HG02763 (cell line): ENCODE measurements at regions not wholly inside any gene's neighbourhood (a gene's known extent, or its start where the extent isn't known, plus 50 kb on each side); places are given as distances from the start of the nearest gene placed in this dataset.
"Not testable (repeated sequence)": the region's sequence is repeated elsewhere in the genome, so short reads cannot be mapped to it uniquely, and the experiment has no call there.

Experiments used
- ATAC-seq: cut with Tn5 transposase; IDR thresholded peaks from one replicate; pipeline ENCODE4 v1.9.1; 2021; ENCODE audit warnings: mild to moderate bottlenecking, moderate library complexity; ENCODE audit not compliant: unreplicated experiment

GRCh38 chr11:109043315-109043714 is 378.4 kb downstream of the DDX10 start:
- no peak for ATAC-seq

DNA sequence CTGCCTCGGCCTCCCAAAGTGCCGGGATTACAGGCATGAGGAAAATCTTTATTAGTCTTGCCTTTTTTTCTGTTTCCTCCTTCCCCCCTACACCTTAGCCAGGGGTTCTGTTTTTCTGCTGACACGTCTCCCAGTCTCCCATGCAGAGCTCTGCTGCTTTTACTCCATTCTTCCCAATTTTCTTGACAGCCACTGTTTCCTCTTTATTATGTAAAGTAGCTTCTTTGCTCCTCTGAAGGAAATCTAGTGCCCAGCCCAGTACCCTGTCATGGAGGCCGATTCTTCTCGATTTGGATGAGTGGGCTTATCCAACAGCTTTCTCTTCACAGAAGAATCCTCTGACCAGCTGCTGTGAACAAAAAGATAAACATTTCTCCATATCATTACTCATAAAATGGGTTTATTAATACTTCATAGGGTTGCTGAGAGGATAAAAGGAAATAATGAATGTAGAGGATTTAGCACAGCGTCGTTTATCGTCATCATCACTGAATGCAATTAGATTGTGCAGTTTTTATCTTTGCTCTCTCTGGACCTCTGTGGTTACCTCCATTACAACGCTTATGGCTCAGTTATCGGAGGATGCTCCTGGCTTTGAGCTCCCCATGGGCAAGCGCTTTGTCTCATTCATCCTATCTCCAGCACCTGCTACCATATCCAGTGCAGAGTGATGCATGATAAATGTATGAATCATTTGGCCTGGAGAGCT is 375.6 kb upstream of the C11orf87 start:
- ATAC-seq = no peak

DNA sequence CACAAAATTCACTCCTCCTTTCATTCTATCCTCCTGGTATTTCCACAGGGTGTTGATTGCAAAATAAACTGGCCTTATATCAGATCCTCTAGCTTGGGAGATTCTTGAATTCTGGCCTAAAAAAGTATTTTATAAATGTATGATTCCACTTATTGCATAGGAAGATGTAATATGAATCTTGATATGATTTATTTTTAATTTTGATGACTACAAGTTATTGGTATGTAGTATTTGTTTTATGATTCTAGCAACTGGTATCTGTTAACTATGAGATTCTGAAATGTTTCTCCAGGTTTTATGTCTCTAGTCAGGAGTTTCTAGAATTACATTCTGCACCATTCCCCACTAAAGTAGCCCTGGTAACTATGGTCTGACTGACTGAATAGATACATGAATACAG is 373.9 kb upstream of the C11orf87 start:
- ATAC-seq = no peak

DNA sequence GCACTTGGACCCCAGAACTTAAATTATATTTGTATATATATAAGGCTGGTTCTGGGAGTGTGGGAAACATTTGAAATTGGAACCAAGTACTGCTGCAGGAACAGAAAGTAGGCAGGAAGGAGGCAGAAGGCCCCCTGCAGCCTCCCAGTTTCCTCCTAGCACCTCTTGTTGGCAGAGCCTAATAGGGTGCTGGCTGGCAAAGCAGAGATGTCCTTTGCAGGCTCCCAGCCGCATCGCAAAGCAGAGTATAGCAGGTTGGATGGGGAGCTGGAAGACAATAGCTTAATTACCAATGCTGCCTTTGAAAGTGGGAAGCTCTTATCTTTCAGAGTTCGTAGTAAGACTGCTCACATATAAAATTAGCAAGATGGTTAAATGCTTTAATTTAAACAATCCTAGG is 370.8 kb upstream of the C11orf87 start:
- no peak for ATAC-seq

DNA sequence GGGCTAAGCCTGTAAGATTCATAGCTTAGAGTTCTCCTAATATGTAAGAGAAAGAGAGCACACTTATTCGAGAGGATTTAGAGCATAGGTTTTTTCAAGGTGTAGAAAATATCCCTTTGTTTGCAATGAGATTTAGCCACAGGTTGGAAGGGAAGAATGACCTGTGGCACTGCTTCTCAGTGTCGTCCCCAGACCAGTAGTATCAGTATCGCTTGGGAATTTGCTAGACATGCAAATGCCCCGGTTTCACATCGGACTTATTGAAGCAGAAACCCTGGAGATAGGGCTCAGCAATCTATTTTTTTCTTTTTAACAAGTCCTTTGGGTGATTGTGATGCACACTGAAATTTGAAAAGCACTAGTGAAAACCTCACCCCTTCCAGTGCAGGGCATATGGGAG is 362.6 kb upstream of the C11orf87 start:
- no peak for ATAC-seq

DNA sequence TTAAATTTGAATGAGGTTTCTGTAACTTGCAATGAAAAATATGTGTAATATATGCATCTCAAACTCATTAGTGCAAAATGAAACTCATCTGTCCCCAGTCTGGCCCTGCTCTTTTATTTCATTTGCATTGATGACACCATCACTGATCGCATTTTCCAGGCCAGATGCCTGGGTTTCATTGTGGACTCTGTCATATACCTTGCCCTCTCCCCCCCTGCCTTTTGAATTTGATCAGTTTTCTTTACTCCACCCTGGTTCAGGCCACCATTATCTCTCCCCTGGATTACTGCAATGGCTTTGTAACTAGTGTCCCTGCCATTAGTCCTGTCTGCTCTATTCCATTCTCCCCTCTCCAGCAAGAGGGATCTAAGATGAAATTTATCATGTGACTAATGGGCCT is 360.6 kb upstream of the C11orf87 start:
- ATAC-seq = no peak

DNA sequence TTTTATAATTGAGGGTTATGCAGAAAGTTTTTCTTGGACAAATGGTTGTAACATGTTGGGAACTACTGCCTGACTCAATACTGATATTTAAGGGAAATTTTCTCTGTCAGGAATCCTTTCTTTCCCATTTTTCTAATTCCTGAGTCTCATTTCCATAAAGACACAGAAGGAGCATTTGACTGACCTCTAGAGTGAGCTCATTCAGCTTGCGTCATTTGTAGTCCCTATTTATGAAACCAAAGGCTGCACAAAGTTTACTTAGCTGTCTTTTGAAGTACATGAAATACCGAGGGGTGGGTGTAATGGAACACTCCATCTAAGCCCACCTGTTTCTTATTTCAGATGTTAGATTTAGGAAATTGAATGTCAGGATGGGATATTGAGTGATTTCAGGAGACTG is 359.5 kb upstream of the C11orf87 start:
- no peak for ATAC-seq

DNA sequence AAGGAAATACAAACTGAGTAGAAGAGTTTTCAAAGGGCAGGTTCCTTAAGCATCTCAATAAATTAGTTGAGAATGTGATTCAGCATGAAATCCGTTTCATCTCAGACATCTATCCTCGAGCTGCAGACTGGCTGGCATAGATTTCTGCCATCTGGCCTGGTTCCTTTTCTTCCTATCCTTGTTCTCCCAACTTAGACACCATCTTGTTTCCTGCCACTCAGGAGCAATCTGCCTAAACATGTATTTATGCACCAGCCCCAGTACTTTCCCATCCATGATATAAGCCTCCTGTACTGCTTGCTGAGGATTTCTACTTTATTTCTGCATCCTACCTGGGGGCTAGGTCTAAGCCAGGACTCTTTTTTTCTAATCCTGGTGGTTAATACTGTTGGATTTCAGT is 359.1 kb upstream of the C11orf87 start:
- ATAC-seq = no peak

- ATAC-seq = not testable (repeated sequence)
These were observed 357.2 kb upstream of the C11orf87 start for GRCh38 chr11:109064618-109065311.

GRCh38 chr11:109071262-109071661 is 350.7 kb upstream of the C11orf87 start:
- ATAC-seq = no peak

DNA sequence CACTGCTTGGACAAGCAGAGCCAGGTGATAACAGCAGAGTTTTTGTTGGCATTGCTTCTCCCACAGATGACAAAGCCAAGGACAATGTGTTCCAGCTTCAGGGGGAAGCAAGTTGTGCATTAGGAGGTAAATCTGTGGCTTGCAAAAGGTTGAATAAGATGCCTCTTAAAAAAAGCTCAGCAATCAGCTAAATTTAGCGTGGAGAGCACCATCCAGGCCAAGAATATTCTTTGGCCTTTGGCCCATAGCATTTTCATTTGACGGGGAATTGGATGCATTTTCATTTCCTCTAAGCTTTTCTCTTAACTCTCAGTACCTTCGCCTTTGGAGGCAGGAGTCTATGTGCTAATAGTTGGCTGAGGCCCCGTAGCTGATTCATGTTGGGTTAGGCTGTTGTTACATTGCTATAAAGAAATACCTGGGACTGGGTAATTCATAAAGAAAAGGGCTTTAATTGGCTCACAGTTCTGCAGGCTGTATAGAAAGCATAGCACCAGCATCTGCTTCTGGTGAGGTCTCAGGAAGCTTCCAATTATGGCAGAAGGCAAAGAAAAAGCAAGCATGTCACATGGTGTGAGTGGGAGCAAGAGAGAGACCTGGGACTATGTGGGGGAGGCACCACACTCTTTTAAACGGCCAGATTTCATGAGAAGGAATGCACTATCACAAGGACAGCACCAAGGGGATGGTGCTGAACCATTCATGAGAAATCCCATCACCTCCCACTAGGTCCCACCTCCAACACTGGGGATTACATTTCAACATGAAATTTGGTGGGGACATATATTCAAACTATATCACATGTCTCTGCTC is 350.1 kb upstream of the C11orf87 start:
- no peak for ATAC-seq

DNA sequence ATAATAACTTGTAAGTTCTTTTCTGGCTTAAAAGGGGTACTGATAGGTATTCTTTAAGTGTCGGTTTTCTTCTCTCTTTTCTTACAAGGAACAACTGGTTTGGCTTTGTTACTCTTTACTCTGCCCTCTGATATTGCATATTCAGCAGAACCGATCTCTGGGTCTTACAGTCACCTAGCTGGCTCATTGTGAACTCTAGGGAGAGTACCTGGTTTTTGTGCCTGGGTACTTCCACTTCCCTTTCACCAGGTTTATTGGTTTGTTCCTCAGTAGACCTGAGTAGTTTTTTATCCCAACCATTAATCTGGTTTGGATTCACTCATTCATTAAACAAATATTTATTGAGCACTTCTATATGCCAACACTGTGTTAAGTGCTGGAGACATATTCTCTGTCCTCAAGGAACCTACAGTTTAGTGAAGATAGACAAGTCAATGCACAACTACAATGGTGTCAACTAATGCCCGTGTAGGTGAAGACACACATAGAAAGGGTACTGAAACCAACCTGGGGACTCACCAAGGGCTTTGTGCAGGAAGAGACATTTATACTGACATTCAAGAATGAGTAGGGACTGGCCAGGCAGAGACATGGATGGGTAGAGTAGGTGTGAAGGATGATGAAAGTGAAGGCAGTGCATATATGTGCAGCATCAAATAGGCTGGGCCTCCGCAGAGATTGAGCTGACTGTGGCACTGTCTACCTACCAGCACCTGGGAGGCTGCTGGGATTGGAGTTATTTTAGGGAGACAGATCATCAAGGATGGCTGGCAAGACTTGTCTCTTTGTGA is 348.8 kb upstream of the C11orf87 start:
- no peak for ATAC-seq

DNA sequence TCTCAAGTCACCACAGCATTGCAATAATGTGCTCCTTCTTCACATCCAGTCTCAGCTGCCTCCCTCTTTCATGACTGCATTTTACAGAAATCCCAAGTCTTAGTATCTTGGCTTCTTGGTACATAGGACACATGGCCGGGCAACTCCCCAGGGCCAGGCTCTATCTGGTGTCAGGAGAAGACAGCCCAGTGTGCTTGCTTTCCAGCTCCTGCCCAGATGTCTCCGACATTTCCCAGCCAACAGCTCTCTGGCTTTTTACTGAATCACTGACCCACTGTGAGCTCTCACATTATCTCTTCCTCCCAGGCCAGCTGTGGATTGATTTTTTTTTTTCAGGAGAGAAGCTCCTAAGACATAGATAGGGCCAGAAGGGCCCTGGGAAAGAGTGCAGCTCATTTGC is 346.0 kb upstream of the C11orf87 start:
- ATAC-seq = no peak

- no peak for ATAC-seq
These were observed 345.1 kb upstream of the C11orf87 start for GRCh38 chr11:109076870-109077269.

DNA sequence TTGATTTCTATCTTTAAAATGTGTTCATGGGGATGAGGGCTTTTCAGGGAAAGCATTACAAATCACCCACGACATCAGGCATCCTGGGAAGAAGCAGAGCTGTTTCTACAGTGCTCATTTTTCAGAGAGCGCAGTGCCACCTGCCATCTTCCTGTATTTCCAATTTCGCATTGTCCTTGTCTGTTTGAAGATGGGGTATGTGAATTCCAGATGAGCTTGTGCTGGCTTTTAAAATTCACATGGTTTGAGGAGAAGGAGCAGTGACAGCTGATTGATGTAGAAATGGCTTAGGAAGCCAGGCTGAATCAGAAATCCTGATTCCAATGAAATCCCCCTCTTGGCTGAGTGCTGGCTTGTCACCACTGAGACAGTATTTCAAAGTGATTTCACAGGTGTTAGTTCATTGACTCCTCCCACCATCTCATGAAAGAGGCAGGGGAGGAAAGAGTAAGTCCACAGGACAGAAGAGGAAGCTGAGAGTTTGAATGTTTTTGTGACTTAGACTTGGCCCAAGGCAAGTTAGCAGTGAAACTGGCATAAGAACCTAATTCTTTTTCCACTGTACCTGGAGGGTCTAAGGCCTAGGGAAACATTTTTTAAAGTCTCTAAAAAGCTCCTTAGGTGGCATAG is 344.6 kb upstream of the C11orf87 start:
- no peak for ATAC-seq

DNA sequence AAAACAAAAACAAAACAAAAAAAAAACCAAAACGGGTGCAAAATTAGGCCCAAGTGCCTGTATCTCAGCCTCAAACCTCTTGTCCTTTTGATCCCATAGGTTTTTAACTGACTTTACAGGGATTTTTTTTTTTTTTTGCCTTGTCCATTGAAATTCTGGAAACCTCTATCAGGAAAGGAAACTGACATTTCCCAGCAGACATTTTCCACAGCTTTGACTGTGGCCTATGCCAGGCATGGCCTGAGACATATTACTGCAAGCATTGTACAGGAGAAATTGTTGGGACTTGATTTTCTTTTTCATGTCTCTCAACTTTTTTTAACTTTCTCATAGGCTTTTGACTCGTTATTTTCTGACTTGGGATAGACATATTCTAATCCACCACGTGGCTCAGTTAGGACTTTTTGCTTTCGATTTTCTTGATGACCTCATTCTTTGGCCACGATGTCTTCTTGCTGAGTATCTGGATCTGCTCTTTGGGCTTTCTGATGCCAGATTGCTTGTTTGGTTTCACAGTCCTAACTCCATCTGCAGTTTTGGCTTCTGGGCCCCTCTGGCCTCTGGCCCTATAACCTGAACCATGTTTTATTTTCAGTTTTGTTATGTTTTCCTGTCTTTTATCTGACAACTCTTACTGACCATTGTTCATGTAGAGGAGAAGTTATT is 336.1 kb upstream of the C11orf87 start:
- ATAC-seq = no peak

GRCh38 chr11:109086931-109087330 is 335.1 kb upstream of the C11orf87 start:
- no peak for ATAC-seq

GRCh38 chr11:109088086-109088485 is 333.9 kb upstream of the C11orf87 start:
- ATAC-seq = no peak

GRCh38 chr11:109089144-109089543 is 332.8 kb upstream of the C11orf87 start:
- no peak for ATAC-seq

DNA sequence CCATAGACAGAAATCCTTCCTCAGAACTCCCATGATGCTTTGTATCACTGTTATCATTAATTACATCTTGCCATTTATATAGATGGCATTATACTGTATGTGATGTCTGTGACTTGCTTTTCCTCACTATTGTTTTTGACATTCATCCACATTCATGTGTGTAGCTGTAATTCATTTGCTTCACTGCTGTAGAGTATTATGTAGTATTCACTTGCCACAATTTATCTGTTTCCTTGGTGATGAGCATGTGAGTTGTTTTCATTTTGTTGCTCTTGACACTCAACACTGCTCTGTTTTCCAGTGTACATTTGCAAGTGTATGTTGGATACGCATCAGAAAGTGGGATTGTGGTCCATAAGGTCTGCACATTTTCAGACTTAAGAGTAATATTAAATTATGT is 328.6 kb upstream of the C11orf87 start:
- ATAC-seq = no peak
